SK-N-SH (cell line): ENCODE measurements at regions not wholly inside any gene's neighbourhood (a gene's known extent, or its start where the extent isn't known, plus 50 kb on each side); places are given as distances from the start of the nearest gene placed in this dataset.

Source experiments
- CTCF ChIA-PET: fragments of 300-600, 350-600 bp; formaldehyde crosslinking; extraction: SDS; loops from one replicate; lab custom pipeline; 2021; lab: Yijun Ruan, JAX
- POLR2A ChIA-PET: fragments of 350-600 bp; sonication (Branson Sonifier 250); formaldehyde crosslinking; extraction: SDS; loops from one replicate; lab custom pipeline; 2020; ENCODE audit warnings: antibody characterized with exemption, inconsistent platforms; lab: Yijun Ruan, JAX
- DNase-seq: peaks from one replicate; pipeline ENCODE4 v3.0.0; 2012
- H2AFZ ChIP-seq: fragments of 200-600 bp; sonication (generic); 2 replicates; pipeline ENCODE4 v1.8.1; 2016; ENCODE audit warnings: antibody characterized with exemption, mild to moderate bottlenecking, low read depth
- H3F3A ChIP-seq: fragments of 200-600 bp; sonication (generic); replicated peaks from 2 replicates; pipeline ENCODE3; 2016; ENCODE audit warnings: antibody characterized with exemption, mild to moderate bottlenecking; ENCODE audit not compliant: insufficient read depth
- H3K27ac ChIP-seq, 2 experiments: fragments of 200-500 bp in 1 of 2; fragments of 200-600 bp in 1 of 2; sonication (Bioruptor generic) in 1 of 2; sonication (generic), shearing (Covaris generic) in 1 of 2; 2 replicates each; pipeline versions ENCODE4 v1.5.1 to v1.6.1; 2014 to 2016; ENCODE audit warnings: low read depth in 2 of 2, inconsistent platforms in 1 of 2, low read length in 1 of 2, mild to moderate bottlenecking in 1 of 2, mixed read lengths in 1 of 2
- H3K27me3 ChIP-seq: fragments of 200-600 bp; sonication (generic), shearing (Covaris generic); 2 replicates; pipeline ENCODE4 v1.6.1; 2016; ENCODE audit warnings: mixed run types; ENCODE audit not compliant: insufficient read depth
- H3K36me3 ChIP-seq, 2 experiments: fragments of 200-500 bp in 1 of 2; fragments of 200-600 bp in 1 of 2; sonication (Bioruptor generic) in 1 of 2; sonication (generic) in 1 of 2; replicated peaks in 1 of 2; 2 replicates each; pipeline versions ENCODE3 to v1.5.1; 2014 to 2016; ENCODE audit warnings: low read length in 1 of 2, mild to moderate bottlenecking in 1 of 2; ENCODE audit not compliant: insufficient read depth in 2 of 2, control insufficient read depth in 1 of 2
- H3K4me1 ChIP-seq, 2 experiments: fragments of 200-500 bp in 1 of 2; fragments of 200-600 bp in 1 of 2; sonication (Bioruptor generic) in 1 of 2; sonication (generic), shearing (Covaris generic) in 1 of 2; 2 replicates each; pipeline versions ENCODE4 v1.5.1 to v1.6.1; 2014 to 2016; ENCODE audit warnings: low read depth in 1 of 2, low read length in 1 of 2, mixed run types in 1 of 2; ENCODE audit not compliant: insufficient read depth in 2 of 2, control insufficient read depth in 1 of 2
- H3K4me2 ChIP-seq: fragments of 200-600 bp; sonication (generic), shearing (Covaris generic); 2 replicates; pipeline ENCODE4 v1.6.1; 2017; ENCODE audit warnings: mixed run types
- H3K4me3 ChIP-seq, 2 experiments: fragments of 200-500 bp in 1 of 2; fragments of 200-600 bp in 1 of 2; sonication (Bioruptor generic) in 1 of 2; sonication (generic), shearing (Covaris generic) in 1 of 2; 2 replicates each; pipeline versions ENCODE4 v1.5.1 to v1.8.1; 2014 to 2016; ENCODE audit warnings: low read depth in 2 of 2, inconsistent platforms in 1 of 2, low read length in 1 of 2, mild to moderate bottlenecking in 1 of 2, mixed read lengths in 1 of 2, moderate library complexity in 1 of 2
- H3K79me2 ChIP-seq: fragments of 200-600 bp; sonication (generic); 2 replicates; pipeline ENCODE4 v1.8.1; 2017; ENCODE audit warnings: mild to moderate bottlenecking; ENCODE audit not compliant: insufficient read depth
- H3K9ac ChIP-seq: fragments of 200-600 bp; sonication (generic); 2 replicates; pipeline ENCODE4 v1.6.1; 2017; ENCODE audit warnings: mixed run types
- H3K9me2 ChIP-seq: fragments of 200-600 bp; sonication (generic); 2 replicates; pipeline ENCODE4 v1.6.1; 2017; ENCODE audit warnings: mixed run types
- H3K9me3 ChIP-seq: fragments of 200-600 bp; sonication (generic); 2 replicates; pipeline ENCODE4 v1.6.1; 2017; ENCODE audit warnings: mixed run types, mild to moderate bottlenecking, moderate library complexity
- H4K20me1 ChIP-seq: fragments of 200-600 bp; sonication (generic); 2 replicates; pipeline ENCODE4 v1.6.1; 2017; ENCODE audit warnings: mild to moderate bottlenecking, mixed run types; ENCODE audit not compliant: insufficient read depth
- CTCF ChIP-seq: fragments of 200-600 bp; sonication (generic); IDR thresholded peaks from 2 replicates; pipeline ENCODE4 v1.6.1; 2017; ENCODE audit warnings: antibody characterized with exemption, mild to moderate bottlenecking, moderate library complexity
- EZH2phosphoT487 ChIP-seq: fragments of 200-600 bp; sonication (generic); IDR thresholded peaks from 2 replicates; pipeline ENCODE4 v1.6.1; 2017; ENCODE audit warnings: low read depth, mixed run types, mild to moderate bottlenecking, antibody characterized with exemption, moderate library complexity, borderline replicate concordance
- FOXJ3 ChIP-seq: sonication (generic); formaldehyde crosslinking; IDR thresholded peaks from 2 replicates; pipeline ENCODE4 v1.5.1; 2020; ENCODE audit warnings: mild to moderate bottlenecking, missing genetic modification reagents
- GATA2 ChIP-seq: sonication (generic); formaldehyde crosslinking; IDR thresholded peaks from 2 replicates; pipeline ENCODE4 v1.5.0; 2020; ENCODE audit warnings: mild to moderate bottlenecking, missing genetic modification reagents
- MAX ChIP-seq: IDR thresholded peaks from 2 replicates; pipeline ENCODE4 v1.4.0; 2012; ENCODE audit warnings: low read depth
- MXI1 ChIP-seq: IDR thresholded peaks from 2 replicates; pipeline ENCODE4 v1.6.1; 2012; ENCODE audit warnings: mild to moderate bottlenecking, low read depth, low read length, improper control_type of control experiment
- PBX3 ChIP-seq: IDR thresholded peaks from 2 replicates; pipeline ENCODE4; 2012
- POLR2AphosphoS5 ChIP-seq: IDR thresholded peaks from 2 replicates; pipeline ENCODE4 v1.6.1; 2012; ENCODE audit warnings: low read depth, low read length
- RCOR1 ChIP-seq: fragments of 150-350 bp; IDR thresholded peaks from 2 replicates; pipeline ENCODE4 v1.6.1; 2017; ENCODE audit warnings: antibody characterized with exemption, low read length
- REST ChIP-seq: IDR thresholded peaks from 2 replicates; pipeline ENCODE4 v1.6.1; 2012; ENCODE audit warnings: mild to moderate bottlenecking, low read depth, low read length, moderate library complexity
- RFX5 ChIP-seq: IDR thresholded peaks from 2 replicates; pipeline ENCODE4 v1.6.1; 2012; ENCODE audit warnings: mild to moderate bottlenecking, improper control_type of control experiment, low read length
- RXRA ChIP-seq: IDR thresholded peaks from 2 replicates; pipeline ENCODE4 v1.4.0; 2012; ENCODE audit warnings: low read depth, mild to moderate bottlenecking, borderline replicate concordance
- SIN3A ChIP-seq: IDR thresholded peaks from 2 replicates; pipeline ENCODE4 v1.6.1; 2012; ENCODE audit warnings: low read depth, mild to moderate bottlenecking, low read length, moderate library complexity, borderline replicate concordance
- SMC3 ChIP-seq: IDR thresholded peaks from 2 replicates; pipeline ENCODE4 v1.6.1; 2012; ENCODE audit warnings: low read depth, low read length, improper control_type of control experiment
- TAF1 ChIP-seq: IDR thresholded peaks from 2 replicates; pipeline ENCODE4 v1.6.1; 2012; ENCODE audit warnings: low read depth, mild to moderate bottlenecking, low read length, moderate library complexity, borderline replicate concordance
- YY1 ChIP-seq: IDR thresholded peaks from 2 replicates; pipeline ENCODE4 v1.4.0; 2012; ENCODE audit warnings: low read depth, mild to moderate bottlenecking
- WGBS: methylation state at CpG from one replicate; pipeline ENCODE4 v1.1.6; 2017; ENCODE audit warnings: low lambda C conversion rate; 5-methylcytosine and 5-hydroxymethylcytosine counted together

GRCh38 chr15:67917636-67918035, 77.8 kb upstream of the RNU6-1 start:
- Histone ChIP-seq H4K20me1 (no peaks in the 10 kb centered on the region), H3K9me2 (no peaks in the 10 kb centered on the region), H3K27me3 (no peaks in the 10 kb centered on the region), H3K4me2 (no peak overlapping the region), H3K9ac (no peak overlapping the region), H3K27ac (no peak overlapping the region), H3F3A (no peaks in the 10 kb centered on the region), H2AFZ (no peak overlapping the region), H3K79me2 (no peaks in the 10 kb centered on the region), H3K36me3 (no peaks in the 10 kb centered on the region), H3K4me1 (peaks cover 0 to 9% of the 10 kb centered on the region in 2 experiments; a peak in 1 of 4 replicates), H3K9me3 (no peaks in the 10 kb centered on the region), H3K4me3 (no peak overlapping the region)
- TF ChIP-seq MAX (no peak), PBX3 (no peak), YY1 (no peak), REST (no peak), POLR2AphosphoS5 (no peak), GATA2 (CRISPR knock-in tag) (no peak), CTCF (no peak)
- POLR2A ChIA-PET: no interaction called here
- WGBS: 79% methylated on average over 1 of the region's 1 CpG
- DNase-seq: no peak
- CTCF ChIA-PET: no interaction called here

GRCh38 chr15:67918205-67918861, 78.5 kb upstream of the RNU6-1 start:
- Histone ChIP-seq H3K36me3 (no peaks in the 10 kb centered on the region), H3K27me3 (no peaks in the 10 kb centered on the region), H3K4me2 (no peak overlapping the region), H2AFZ (no peak overlapping the region), H3K4me1 (peaks cover 0 to 9% of the 10 kb centered on the region in 2 experiments; a peak in 1 of 4 replicates), H3K9me3 (no peaks in the 10 kb centered on the region), H3K9me2 (no peaks in the 10 kb centered on the region), H3K4me3 (no peak overlapping the region), H3K9ac (no peak overlapping the region), H3K27ac (no peak overlapping the region), H3K79me2 (no peaks in the 10 kb centered on the region), H3F3A (no peaks in the 10 kb centered on the region), H4K20me1 (no peaks in the 10 kb centered on the region)
- ChIA-PET CTCF (interaction anchor here (0.6 kb wide), 1 partner anchor 821 kb away, joined by 3 read pairs; no protein-coding TSS in a partner anchor), POLR2A (no interaction called here)
- 71% methylated on average over 9 of the region's 10 CpGs for WGBS
- TF ChIP-seq SMC3: no peak
- TF ChIP-seq RXRA: no peak
- no peak for TF ChIP-seq EZH2phosphoT487
- TF ChIP-seq MXI1: no peak
- TF ChIP-seq TAF1: no peak
- no peak for TF ChIP-seq SIN3A
- TF ChIP-seq FOXJ3 (CRISPR knock-in tag): no peak
- TF ChIP-seq RFX5: no peak
- TF ChIP-seq RCOR1: no peak
- no peak for DNase-seq
